Retinal pigment epithelial cell (primary cell): ENCODE measurements at regions not wholly inside any gene's neighbourhood (a gene's known extent, or its start where the extent isn't known, plus 50 kb on each side); places are given as distances from the start of the nearest gene placed in this dataset.

Experiments used
- DNase-seq: peaks from one replicate; pipeline ENCODE4 v3.0.0-alpha.2; 2010; ENCODE audit warnings: low read depth
- H3K4me3 ChIP-seq: 2 replicates; pipeline ENCODE4 v1.5.1; 2011; ENCODE audit warnings: mild to moderate bottlenecking, low read length, control low read depth, moderate library complexity
- TF ChIP-seq, protein P1 (sequence below): conservative IDR thresholded peaks from 2 replicates; pipeline ENCODE4 v1.5.1; 2011; ENCODE audit warnings: low read depth, low read length, control low read depth, inconsistent platforms

DNA sequence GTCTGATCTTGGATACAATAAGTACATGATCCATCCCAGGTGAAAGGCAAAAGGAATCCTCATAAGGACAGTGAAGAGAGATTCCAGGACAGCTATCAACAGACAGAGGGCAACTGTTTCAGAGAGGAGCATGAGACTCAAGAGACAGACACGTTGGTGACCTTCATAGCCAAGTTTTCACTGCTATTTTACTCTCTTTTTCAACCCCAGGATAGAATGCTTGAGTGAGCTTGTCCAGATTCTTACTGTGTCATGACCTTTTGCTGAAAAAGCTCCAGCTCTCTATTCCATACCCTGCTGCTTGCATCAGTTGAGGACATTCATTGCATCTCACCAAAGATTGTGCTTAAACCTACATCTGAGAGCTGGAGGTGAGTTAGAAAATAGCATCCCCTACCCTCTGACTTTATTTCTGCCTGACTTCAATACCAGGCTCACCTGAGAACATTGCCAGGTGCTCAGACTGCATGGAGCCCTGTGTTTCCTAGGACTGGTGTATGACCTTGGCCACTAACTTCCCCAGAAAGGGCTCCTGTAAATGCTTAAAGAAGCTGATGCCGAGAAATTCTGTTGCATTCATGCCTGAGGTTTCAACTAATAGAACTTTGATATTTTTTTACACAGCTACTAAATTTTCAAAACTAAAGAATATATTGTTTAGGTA, 70.4 kb upstream of the TMEM17 start:
- no peak for DNase-seq
- TF ChIP-seq, protein P1, sequence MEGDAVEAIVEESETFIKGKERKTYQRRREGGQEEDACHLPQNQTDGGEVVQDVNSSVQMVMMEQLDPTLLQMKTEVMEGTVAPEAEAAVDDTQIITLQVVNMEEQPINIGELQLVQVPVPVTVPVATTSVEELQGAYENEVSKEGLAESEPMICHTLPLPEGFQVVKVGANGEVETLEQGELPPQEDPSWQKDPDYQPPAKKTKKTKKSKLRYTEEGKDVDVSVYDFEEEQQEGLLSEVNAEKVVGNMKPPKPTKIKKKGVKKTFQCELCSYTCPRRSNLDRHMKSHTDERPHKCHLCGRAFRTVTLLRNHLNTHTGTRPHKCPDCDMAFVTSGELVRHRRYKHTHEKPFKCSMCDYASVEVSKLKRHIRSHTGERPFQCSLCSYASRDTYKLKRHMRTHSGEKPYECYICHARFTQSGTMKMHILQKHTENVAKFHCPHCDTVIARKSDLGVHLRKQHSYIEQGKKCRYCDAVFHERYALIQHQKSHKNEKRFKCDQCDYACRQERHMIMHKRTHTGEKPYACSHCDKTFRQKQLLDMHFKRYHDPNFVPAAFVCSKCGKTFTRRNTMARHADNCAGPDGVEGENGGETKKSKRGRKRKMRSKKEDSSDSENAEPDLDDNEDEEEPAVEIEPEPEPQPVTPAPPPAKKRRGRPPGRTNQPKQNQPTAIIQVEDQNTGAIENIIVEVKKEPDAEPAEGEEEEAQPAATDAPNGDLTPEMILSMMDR = no peak

DNA sequence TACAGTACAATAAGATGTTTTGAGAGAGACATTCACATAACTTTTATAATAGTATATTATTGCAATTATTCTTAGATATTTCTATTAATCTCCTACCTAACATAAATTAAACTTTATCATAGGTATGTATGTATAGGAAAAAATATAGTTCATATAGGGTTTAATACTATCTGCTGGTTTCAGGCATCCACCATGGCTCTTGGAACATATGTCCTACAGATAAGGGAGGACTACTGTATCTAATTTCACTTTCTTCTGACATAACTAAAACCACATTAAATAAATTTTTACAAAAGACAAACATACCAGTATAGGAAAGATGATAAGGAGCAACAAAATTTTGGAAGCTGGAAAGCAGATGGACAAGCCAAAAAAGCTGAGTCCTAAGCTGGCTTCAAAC, 67.9 kb upstream of the TMEM17 start:
- DNase-seq = no peak
- TF ChIP-seq, protein P1 = no peak
- no peak overlapping the region for H3K4me3 ChIP-seq

More for the DNA sequence above, 70.4 kb upstream of the TMEM17 start:
- H3K4me3 ChIP-seq = no peak overlapping the region

- DNase-seq = no peak
- TF ChIP-seq, protein P1 = no peak
- H3K4me3 ChIP-seq = no peak overlapping the region
These were observed 67.2 kb upstream of the TMEM17 start for GRCh38 chr2:62573137-62573731.

DNA sequence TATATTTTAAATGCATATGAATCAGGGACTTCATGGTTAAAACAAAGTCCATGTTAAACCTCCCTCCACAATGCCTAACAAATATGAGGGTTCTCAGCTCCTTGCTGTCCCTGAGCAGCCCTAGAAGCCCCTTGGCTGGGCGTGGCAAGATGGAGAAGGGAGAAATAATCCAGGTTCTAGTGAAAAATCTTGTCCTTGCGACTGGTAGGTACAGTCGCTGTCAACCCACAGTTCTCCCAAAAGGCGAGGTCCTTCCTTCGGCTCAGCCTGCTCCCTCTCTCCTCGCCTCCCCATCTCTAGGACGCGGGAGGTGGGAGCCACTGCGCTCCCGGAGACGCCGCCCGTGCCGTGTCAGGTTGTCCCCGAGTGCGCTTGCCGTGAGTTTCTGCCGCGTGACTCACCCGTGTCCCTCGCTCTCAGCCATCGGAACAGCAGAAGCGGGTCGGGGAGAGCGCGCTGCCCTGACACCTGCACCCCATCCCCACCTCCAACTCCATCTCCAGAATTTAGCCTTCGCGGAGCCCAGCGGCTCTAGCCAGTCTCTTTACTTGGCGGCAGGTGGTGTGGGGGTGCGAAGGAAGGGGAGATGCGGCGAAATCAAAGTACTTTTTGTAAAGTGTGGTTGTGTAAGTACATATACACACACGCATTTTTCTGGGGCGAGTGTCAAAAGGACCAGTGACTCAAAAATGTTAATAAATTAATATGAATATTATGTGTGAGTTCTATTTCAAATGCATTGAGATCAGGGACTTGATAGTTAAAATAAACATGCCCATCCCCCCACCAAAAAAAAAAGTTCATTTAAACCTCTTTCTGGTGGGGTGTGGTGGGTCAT, 65.1 kb upstream of the TMEM17 start:
- DNase-seq = no peak
- H3K4me3 ChIP-seq = peak overlapping the region; percentile 50

GRCh38 chr2:62569907-62570841, 64.2 kb upstream of the TMEM17 start:
- no peak for DNase-seq
- H3K4me3 ChIP-seq = no peak overlapping the region
- TF ChIP-seq, protein P1 = no peak

More for the DNA sequence above, 65.1 kb upstream of the TMEM17 start:
- TF ChIP-seq, protein P1 = no peak

GRCh38 chr2:62568983-62569837, 63.2 kb upstream of the TMEM17 start:
- no peak overlapping the region for H3K4me3 ChIP-seq
- TF ChIP-seq, protein P1 = no peak
- DNase-seq = no peak
